ENCODE measurements at regions not wholly inside any gene's neighbourhood (a gene's known extent, or its start where the extent isn't known, plus 50 kb on each side); places are given as distances from the start of the nearest gene placed in this dataset.
"Not testable (repeated sequence)": the region's sequence is repeated elsewhere in the genome, so short reads cannot be mapped to it uniquely, and the experiment has no call there.

GRCh38 chrX:55326985-55327384, 62.3 kb upstream of the PAGE3 start:
- H3K4me1 Mint-ChIP-seq: no peaks in the 10 kb centered on the region
- H3K9me3 Mint-ChIP-seq: no peaks in the 10 kb centered on the region
- no peak overlapping the region for H3K27ac Mint-ChIP-seq
- H3K27me3 Mint-ChIP-seq: no peaks in the 10 kb centered on the region
- no peak overlapping the region for H3K4me3 Mint-ChIP-seq
- H3K36me3 Mint-ChIP-seq: no peaks in the 10 kb centered on the region

GRCh38 chrX:55335296-55335695, 70.6 kb upstream of the PAGE3 start:
- Mint-ChIP-seq H3K36me3 (no peaks in the 10 kb centered on the region), H3K4me3 (no peak overlapping the region), H3K9me3 (no peaks in the 10 kb centered on the region), H3K27ac (peak overlapping the region; percentile 20), H3K4me1 (peaks cover 13% of the 10 kb centered on the region), H3K27me3 (no peaks in the 10 kb centered on the region)

GRCh38 chrX:55336176-55336575, 71.5 kb upstream of the PAGE3 start:
- no peaks in the 10 kb centered on the region for H3K36me3 Mint-ChIP-seq
- H3K4me3 Mint-ChIP-seq: no peak overlapping the region
- no peak overlapping the region for H3K27ac Mint-ChIP-seq
- H3K4me1 Mint-ChIP-seq: peaks cover 17% of the 10 kb centered on the region
- no peaks in the 10 kb centered on the region for H3K27me3 Mint-ChIP-seq
- no peaks in the 10 kb centered on the region for H3K9me3 Mint-ChIP-seq

GRCh38 chrX:55340896-55341433, 76.2 kb upstream of the PAGE3 start:
- H3K4me1 Mint-ChIP-seq: peaks cover 22% of the 10 kb centered on the region
- H3K27me3 Mint-ChIP-seq: no peaks in the 10 kb centered on the region
- peak overlapping the region; percentile 41 for H3K27ac Mint-ChIP-seq
- no peaks in the 10 kb centered on the region for H3K36me3 Mint-ChIP-seq
- no peaks in the 10 kb centered on the region for H3K9me3 Mint-ChIP-seq
- H3K4me3 Mint-ChIP-seq: no peak overlapping the region

- no peak overlapping the region for H3K27ac Mint-ChIP-seq
These were observed 78.1 kb upstream of the PAGE3 start for GRCh38 chrX:55342533-55343501.

GRCh38 chrX:55356609-55357008, 91.9 kb upstream of the PAGE3 start:
- H3K4me3 Mint-ChIP-seq: no peak overlapping the region
- peaks cover 9% of the 10 kb centered on the region for H3K9me3 Mint-ChIP-seq
- H3K27ac Mint-ChIP-seq: no peak overlapping the region
- peaks cover 17% of the 10 kb centered on the region for H3K4me1 Mint-ChIP-seq
- no peaks in the 10 kb centered on the region for H3K27me3 Mint-ChIP-seq
- H3K36me3 Mint-ChIP-seq: peaks cover 10% of the 10 kb centered on the region

More at GRCh38 chrX:55342533-55343501, 78.1 kb upstream of the PAGE3 start:
- Mint-ChIP-seq H3K4me1 (peaks cover 22% of the 10 kb centered on the region), H3K36me3 (no peaks in the 10 kb centered on the region), H3K4me3 (no peak overlapping the region), H3K9me3 (no peaks in the 10 kb centered on the region), H3K27me3 (no peaks in the 10 kb centered on the region)

- Mint-ChIP-seq H3K27ac (peak overlapping the region; percentile 72), H3K27me3 (no peaks in the 10 kb centered on the region), H3K4me3 (peak overlapping the region; percentile 39), H3K9me3 (peaks cover 9% of the 10 kb centered on the region), H3K36me3 (peaks cover 10% of the 10 kb centered on the region), H3K4me1 (peaks cover 17% of the 10 kb centered on the region)
These were observed 92.5 kb upstream of the PAGE3 start for GRCh38 chrX:55357236-55357635.

GRCh38 chrX:55379396-55379795, 72.5 kb upstream of the MAGEH1 start:
- no peaks in the 10 kb centered on the region for H3K4me1 Mint-ChIP-seq
- H3K27me3 Mint-ChIP-seq: no peaks in the 10 kb centered on the region
- peaks cover 2% of the 10 kb centered on the region for H3K36me3 Mint-ChIP-seq
- H3K27ac Mint-ChIP-seq: no peak overlapping the region
- no peak overlapping the region for H3K4me3 Mint-ChIP-seq
- no peaks in the 10 kb centered on the region for H3K9me3 Mint-ChIP-seq

GRCh38 chrX:55389376-55389775, 62.6 kb upstream of the MAGEH1 start:
- no peak overlapping the region for H3K27ac Mint-ChIP-seq
- H3K27me3 Mint-ChIP-seq: no peaks in the 10 kb centered on the region
- peaks cover 4% of the 10 kb centered on the region for H3K9me3 Mint-ChIP-seq
- peaks cover 5% of the 10 kb centered on the region for H3K4me1 Mint-ChIP-seq
- H3K4me3 Mint-ChIP-seq: no peak overlapping the region
- H3K36me3 Mint-ChIP-seq: peaks cover 9% of the 10 kb centered on the region

- H3K36me3 Mint-ChIP-seq, H3K27me3 Mint-ChIP-seq, H3K9me3 Mint-ChIP-seq: not testable (repeated sequence)
- H3K27ac Mint-ChIP-seq: peak overlapping the region; percentile 8
- H3K4me1 Mint-ChIP-seq: peaks cover 40% of the 10 kb centered on the region
- peak overlapping the region; percentile 54 for H3K4me3 Mint-ChIP-seq
These were observed 55.1 kb upstream of the MAGEH1 start for GRCh38 chrX:55396836-55397235.

Measured in activated naive CD4-positive, alpha-beta T cell treated with anti-CD3 and anti-CD28 coated beads, Interleukin-2, amount 50 U/mL, for 24 hours (primary cell).